HepG2 (cell line): ENCODE measurements at regions not wholly inside any gene's neighbourhood (a gene's known extent, or its start where the extent isn't known, plus 50 kb on each side); places are given as distances from the start of the nearest gene placed in this dataset.

Experiments used
- ATAC-seq: fragments of 200-7000 bp; cut with Tn5 transposase; 3 replicates; pipeline ENCODE4 v1.9.1; 2020; ENCODE audit warnings: mild to moderate bottlenecking, moderate library complexity
- BruUV-seq: library from RNA; stranded (reverse); fragments of 400-500 nt; replicated peaks from 2 replicates; lab custom pipeline; 2021; lab: Mats Ljungman, UMichigan
- CTCF ChIA-PET: fragments of 300-600 bp; formaldehyde crosslinking; extraction: SDS; loops from one replicate; lab custom pipeline; 2021; ENCODE audit warnings: low total read pairs, inconsistent platforms, low intra/inter-chr PET ratio; lab: Yijun Ruan, JAX
- POLR2A ChIA-PET: fragments of 350-600 bp; sonication (Branson Sonifier 250); formaldehyde crosslinking; loops from one replicate; lab custom pipeline; 2020; ENCODE audit warnings: antibody characterized with exemption, inconsistent platforms; lab: Yijun Ruan, JAX
- DNase-seq: peaks from one replicate; pipeline ENCODE4 v3.0.0-alpha.2; 2015; ENCODE audit warnings: low spot score
- FAIRE-seq: peaks from 3 replicates; lab custom pipeline; 2011; peaks lifted over from hg19 to GRCh38; lab: Jason Lieb, UNC
- H2AFZ ChIP-seq: one replicate; pipeline ENCODE4 v1.6.1; 2011; ENCODE audit warnings: low read length, inconsistent platforms
- H3K27ac ChIP-seq: fragments of 300-600 bp; 3 replicates; pipeline ENCODE4 v1.8.0; 2011; ENCODE audit warnings: mixed run types, mild to moderate bottlenecking, mixed read lengths, low read length, inconsistent platforms; ENCODE audit not compliant: insufficient read depth; ENCODE audit errors: extremely low read length
- H3K27me3 ChIP-seq, 2 experiments: fragments of 200-600 bp in 1 of 2; 2 replicates in 1 of 2; 3 replicates in 1 of 2; pipeline versions ENCODE4 v1.6.0 to v1.8.0; 2011; ENCODE audit warnings: low read length in 2 of 2, mild to moderate bottlenecking in 2 of 2, moderate library complexity in 2 of 2, inconsistent platforms in 1 of 2; ENCODE audit not compliant: insufficient read depth in 2 of 2, control insufficient read depth in 1 of 2
- H3K36me3 ChIP-seq, 2 experiments: fragments of 200-600 bp in 1 of 2; replicated peaks in 1 of 2; 2 replicates in 1 of 2; 3 replicates in 1 of 2; pipeline versions ENCODE4 v1.5.1 to v1.8.0; 2011; ENCODE audit warnings: low read length in 2 of 2, inconsistent platforms in 1 of 2; ENCODE audit not compliant: insufficient read depth in 2 of 2, control insufficient read depth in 1 of 2
- H3K4me1 ChIP-seq: 2 replicates; pipeline ENCODE4 v1.5.1; 2012; ENCODE audit warnings: low read length, inconsistent platforms; ENCODE audit not compliant: insufficient read depth
- H3K4me2 ChIP-seq: 2 replicates; pipeline ENCODE4 v1.6.0; 2011; ENCODE audit warnings: low read depth, low read length, inconsistent platforms
- H3K4me3 ChIP-seq, 3 experiments: fragments of 200-600 bp in 1 of 3; sonication (generic), shearing (Covaris generic) in 1 of 3; replicated peaks in 1 of 3; 2 replicates each; pipeline ENCODE4 v1.5.1; 2011 to 2016; ENCODE audit warnings: low read length in 3 of 3, inconsistent platforms in 2 of 3, low read depth in 2 of 3, mild to moderate bottlenecking in 2 of 3, control low read depth in 1 of 3, mixed read lengths in 1 of 3; ENCODE audit not compliant: insufficient read depth in 1 of 3
- H3K79me2 ChIP-seq: one replicate; pipeline ENCODE4 v1.6.1; 2011; ENCODE audit warnings: low read length, inconsistent platforms; ENCODE audit not compliant: insufficient read depth
- H3K9ac ChIP-seq: 2 replicates; pipeline ENCODE4 v1.6.0; 2011; ENCODE audit warnings: mild to moderate bottlenecking, low read depth, low read length, inconsistent platforms; ENCODE audit not compliant: insufficient read depth
- H3K9me3 ChIP-seq: 2 replicates; pipeline ENCODE4 v1.5.1; 2012; ENCODE audit warnings: mild to moderate bottlenecking, low read length
- H4K20me1 ChIP-seq: 2 replicates; pipeline ENCODE4 v1.6.0; 2011; ENCODE audit warnings: inconsistent platforms, mild to moderate bottlenecking, low read length, moderate library complexity; ENCODE audit not compliant: insufficient read depth
- DNMT3B ChIP-seq: conservative IDR thresholded peaks from 2 replicates; pipeline ENCODE4 v1.6.1; 2016; ENCODE audit warnings: missing biosample characterization, control low read depth
- HMG20B ChIP-seq: conservative IDR thresholded peaks from 2 replicates; pipeline ENCODE4 v1.6.1; 2016; ENCODE audit warnings: missing genetic modification reagents, missing compliant biosample characterization
- SMARCE1 ChIP-seq: fragments of 450-650 bp; IDR thresholded peaks from 2 replicates; pipeline ENCODE4 v1.6.1; 2017; ENCODE audit warnings: borderline replicate concordance
- SMYD3 ChIP-seq: sonication (generic); formaldehyde crosslinking; IDR thresholded peaks from 2 replicates; pipeline ENCODE4 v1.8.1; 2023; ENCODE audit warnings: mild to moderate bottlenecking, missing genetic modification reagents
- SNAI1 ChIP-seq: sonication (generic); formaldehyde crosslinking; IDR thresholded peaks from 2 replicates; pipeline ENCODE4 v1.5.0; 2020; ENCODE audit warnings: mild to moderate bottlenecking, missing genetic modification reagents, borderline replicate concordance
- SP140L ChIP-seq: sonication (generic); formaldehyde crosslinking; IDR thresholded peaks from 2 replicates; pipeline ENCODE4 v1.4.0; 2020; ENCODE audit warnings: missing genetic modification reagents, borderline replicate concordance
- SP4 ChIP-seq: sonication (generic); formaldehyde crosslinking; IDR thresholded peaks from 2 replicates; pipeline ENCODE4 v1.8.1; 2023; ENCODE audit warnings: mild to moderate bottlenecking, missing genetic modification reagents
- YY1 ChIP-seq: IDR thresholded peaks from 2 replicates; pipeline ENCODE4 v1.6.1; 2011; ENCODE audit warnings: low read length, low read depth, moderate library complexity, mild to moderate bottlenecking; ENCODE audit not compliant: insufficient read depth, insufficient replicate concordance
- ZNF567 ChIP-seq: sonication (generic); formaldehyde crosslinking; IDR thresholded peaks from 2 replicates; pipeline ENCODE4 v1.8.1; 2023; ENCODE audit warnings: mild to moderate bottlenecking, missing genetic modification reagents, borderline replicate concordance
- WGBS: methylation state at CpG from one replicate; pipeline ENCODE4 v1.1.6; 2017; ENCODE audit warnings: low lambda C conversion rate; 5-methylcytosine and 5-hydroxymethylcytosine counted together
- in situ Hi-C: cut with HindIII; loops from 2 replicates; pipeline ENCODE4 v1.10.0; 2017; ENCODE audit warnings: low pct_unique_long_range_greater_than_20kb; ENCODE audit not compliant: extremely low pct_ligation_motif_present
- intact Hi-C: fragments of 100-400 bp; cut with micrococcal nuclease; formaldehyde crosslinking; loops from one replicate; pipeline ENCODE4 v1.10.0; 2022; ENCODE audit not compliant: unreplicated experiment
- TF ChIP-seq, protein P1 (sequence below), 2 experiments: sonication (generic) in 1 of 2; formaldehyde crosslinking in 1 of 2; IDR thresholded peaks; 2 replicates each; pipeline versions ENCODE4 v1.4.0 to v1.6.1; 2018 to 2020; ENCODE audit warnings: missing genetic modification reagents in 2 of 2, borderline replicate concordance in 1 of 2, low read depth in 1 of 2, mild to moderate bottlenecking in 1 of 2, missing biosample characterization in 1 of 2

DNA sequence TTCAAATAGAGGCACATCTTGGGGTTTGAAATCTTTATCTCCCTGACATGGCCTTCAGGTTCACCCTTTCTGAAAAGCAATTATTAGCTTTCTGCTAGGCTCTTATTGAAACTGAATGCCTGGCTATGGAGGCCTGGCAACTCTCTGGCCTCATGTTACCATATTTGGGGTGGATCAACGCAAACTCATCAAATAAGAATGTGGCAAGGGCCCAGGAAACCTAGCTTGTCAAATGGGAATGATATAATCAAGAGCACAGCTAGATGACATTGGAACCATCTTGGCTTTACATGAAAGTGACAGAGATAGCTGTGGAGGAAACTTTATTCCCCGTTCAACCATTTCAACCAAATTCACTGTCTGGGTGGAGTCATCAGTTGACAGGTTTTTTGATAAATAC lies 202.8 kb upstream of the SMIM30 start:
- TF ChIP-seq ZNF567 (CRISPR knock-in tag), result no peak
- Histone ChIP-seq H3K9me3 (no peaks in the 10 kb centered on the region), H3K36me3 (no peaks in the 10 kb centered on the region), H3K27ac (no peak overlapping the region), H2AFZ (no peak overlapping the region), H3K4me2 (no peak overlapping the region), H3K27me3 (no peaks in the 10 kb centered on the region), H3K9ac (no peak overlapping the region), H4K20me1 (no peaks in the 10 kb centered on the region), H3K79me2 (no peaks in the 10 kb centered on the region), H3K4me1 (no peaks in the 10 kb centered on the region), H3K4me3 (no peak overlapping the region)
- ATAC-seq (no peak), DNase-seq (no peak), FAIRE-seq (no peak)
- no TSS peak for BruUV-seq
- intact Hi-C loops, result no loop called here
- WGBS, result 0% methylated on average over 2 of the region's 2 CpGs
- CTCF ChIA-PET, result no interaction called here
- POLR2A ChIA-PET, result no interaction called here
- in situ Hi-C loops, result no loop called here

DNA sequence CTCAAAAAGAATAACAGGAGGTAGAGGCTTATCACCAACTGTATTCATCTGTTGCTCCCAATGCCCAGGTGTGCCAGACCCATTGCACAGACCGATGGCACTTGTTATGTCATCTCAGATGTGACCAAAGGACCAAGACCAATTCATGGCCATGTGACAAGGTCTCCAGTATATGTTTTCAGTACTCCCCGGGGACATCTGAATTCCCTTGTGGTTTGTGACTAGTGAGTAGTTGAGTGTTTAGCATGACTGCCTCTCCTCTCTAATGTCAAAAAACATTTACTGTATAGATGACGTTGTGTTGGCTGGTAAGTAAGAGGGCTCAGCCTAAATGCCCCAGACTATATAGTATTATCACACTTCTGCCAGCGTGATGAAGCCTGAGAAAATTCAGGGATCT lies 202.1 kb upstream of the SMIM30 start:
- FAIRE-seq (no peak), DNase-seq (no peak), ATAC-seq (no peak)
- Histone ChIP-seq H3K4me1 (no peaks in the 10 kb centered on the region), H2AFZ (no peak overlapping the region), H3K27me3 (no peaks in the 10 kb centered on the region), H3K79me2 (no peaks in the 10 kb centered on the region), H3K36me3 (no peaks in the 10 kb centered on the region), H3K27ac (no peak overlapping the region), H3K9me3 (no peaks in the 10 kb centered on the region), H3K9ac (no peak overlapping the region), H3K4me3 (no peak overlapping the region), H3K4me2 (no peak overlapping the region), H4K20me1 (no peaks in the 10 kb centered on the region)
- BruUV-seq, result no TSS peak
- intact Hi-C loops (no loop called here), in situ Hi-C loops (no loop called here)
- TF ChIP-seq SMYD3 (CRISPR knock-in tag), result no peak
- TF ChIP-seq DNMT3B (CRISPR knock-in tag), result no peak
- TF ChIP-seq YY1, result no peak
- TF ChIP-seq HMG20B, result no peak
- no peak for TF ChIP-seq SMARCE1
- TF ChIP-seq SNAI1 (CRISPR knock-in tag), result no peak
- TF ChIP-seq SP140L (CRISPR knock-in tag), result no peak
- no peak for TF ChIP-seq SP4 (CRISPR knock-in tag)
- TF ChIP-seq, protein P1, sequence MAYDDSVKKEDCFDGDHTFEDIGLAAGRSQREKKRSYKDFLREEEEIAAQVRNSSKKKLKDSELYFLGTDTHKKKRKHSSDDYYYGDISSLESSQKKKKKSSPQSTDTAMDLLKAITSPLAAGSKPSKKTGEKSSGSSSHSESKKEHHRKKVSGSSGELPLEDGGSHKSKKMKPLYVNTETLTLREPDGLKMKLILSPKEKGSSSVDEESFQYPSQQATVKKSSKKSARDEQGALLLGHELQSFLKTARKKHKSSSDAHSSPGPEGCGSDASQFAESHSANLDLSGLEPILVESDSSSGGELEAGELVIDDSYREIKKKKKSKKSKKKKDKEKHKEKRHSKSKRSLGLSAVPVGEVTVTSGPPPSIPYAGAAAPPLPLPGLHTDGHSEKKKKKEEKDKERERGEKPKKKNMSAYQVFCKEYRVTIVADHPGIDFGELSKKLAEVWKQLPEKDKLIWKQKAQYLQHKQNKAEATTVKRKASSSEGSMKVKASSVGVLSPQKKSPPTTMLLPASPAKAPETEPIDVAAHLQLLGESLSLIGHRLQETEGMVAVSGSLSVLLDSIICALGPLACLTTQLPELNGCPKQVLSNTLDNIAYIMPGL (CRISPR knock-in tag; IDR thresholded peaks at IDR 0.05; ENCODE audit: borderline replicate concordance in 1 of 2, low read depth in 1 of 2), result no peak
- WGBS, result 4% methylated on average over 4 of the region's 4 CpGs
- ChIA-PET CTCF (no interaction called here), POLR2A (no interaction called here)
